Adrenal gland (tissue), 9 donors: ENCODE measurements at regions not wholly inside any gene's neighbourhood (a gene's known extent, or its start where the extent isn't known, plus 50 kb on each side); places are given as distances from the start of the nearest gene placed in this dataset.
"Not testable (repeated sequence)": the region's sequence is repeated elsewhere in the genome, so short reads cannot be mapped to it uniquely, and the experiment has no call there.

Experiments
- DNase-seq, 7 donors: peaks; one replicate each; pipeline ENCODE4 v3.0.0-alpha.2; 2019 to 2020
- H3K27ac ChIP-seq, 5 donors: fragments of 200-600 bp; sonication (generic) in 4 of 5; 1 replicate in 3 of 5; 2 replicates in 2 of 5; pipeline versions ENCODE4 v1.5.1 to v1.8.0; 2016 to 2020; ENCODE audit warnings: mild to moderate bottlenecking in 1 of 5
- H3K27me3 ChIP-seq: fragments of 200-600 bp; 2 replicates; pipeline ENCODE4 v1.8.0; 2021
- H3K36me3 ChIP-seq, 2 donors: fragments of 200-600 bp; replicated peaks in 1 of 2; 1 replicate in 1 of 2; 2 replicates in 1 of 2; pipeline versions ENCODE4 v1.5.1 to v1.8.0; 2018 to 2022
- H3K4me1 ChIP-seq, 2 donors: fragments of 200-600 bp; replicated peaks in 1 of 2; 1 replicate in 1 of 2; 2 replicates in 1 of 2; pipeline versions ENCODE4 v1.5.1 to v1.8.0; 2018 to 2021
- H3K4me3 ChIP-seq, 4 donors: fragments of 200-600 bp; sonication (generic) in 3 of 4; one replicate each; pipeline ENCODE4 v1.5.1; 2016 to 2018
- H3K9me3 ChIP-seq, 3 donors: fragments of 200-600 bp; sonication (generic) in 1 of 3; replicated peaks in 1 of 3; 1 replicate in 2 of 3; 2 replicates in 1 of 3; pipeline versions ENCODE4 v1.5.1 to v1.8.0; 2016 to 2021
- CTCF ChIP-seq, 6 experiments: fragments of 450-650 bp in 4 of 6; fragments of 200-600 bp in 2 of 6; sonication (generic) in 1 of 6; IDR thresholded peaks; 1 replicate in 5 of 6; 2 replicates in 1 of 6; pipeline versions ENCODE4 v1.5.1 to v1.8.0; 2016 to 2021; ENCODE audit warnings: antibody characterized with exemption in 6 of 6, mild to moderate bottlenecking in 2 of 6, moderate library complexity in 1 of 6
- POLR2A ChIP-seq, 2 donors: fragments of 450-650 bp; IDR thresholded peaks; one replicate each; pipeline ENCODE4 v1.6.1; 2017; ENCODE audit warnings: antibody characterized with exemption in 2 of 2, mild to moderate bottlenecking in 2 of 2, moderate library complexity in 1 of 2
- WGBS, 4 donors: extraction: QIAGEN DNeasy Blood & Tissue Kit in 2 of 4; methylation state at CpG; one replicate each; pipeline versions ENCODE4 v1.1.5 to v1.1.7; 2013 to 2017; 5-methylcytosine and 5-hydroxymethylcytosine counted together
- intact Hi-C, 2 donors: fragments of 100-400 bp; cut with DNase I; formaldehyde crosslinking; loops; one replicate each; pipeline versions ENCODE4 v1.14.1 to v1.15.0; 2022 to 2023
- donor health status: healthy with polysubstance abuse.
- donor health status: Bipolar disorder and iron deficiency.
- donor health status: DM: yes; HTN: yes; CAD: no.
- donor health status: DM: no; HTN: no; CAD: no.
- donor health status: DM: no; HTN: no; CAD: no.

- intact Hi-C loops: no loop called here
- 54 to 68% (median 56%) methylated on average over 4 of the region's 4 CpGs for WGBS, 4 donors
- TF ChIP-seq POLR2A (IDR thresholded peaks at IDR 0.05) (no peak), CTCF (IDR thresholded peaks at IDR 0.05) (no peak)
Observed at GRCh38 chr2:154952346-154952980, 254.0 kb downstream of the KCNJ3 start.

GRCh38 chr2:154947416-154947815, 248.9 kb downstream of the KCNJ3 start:
- H3K9me3 ChIP-seq, intact Hi-C loops, H3K27ac ChIP-seq, H3K27me3 ChIP-seq, H3K4me3 ChIP-seq, H3K4me1 ChIP-seq, DNase-seq, H3K36me3 ChIP-seq: not testable (repeated sequence)
- 81 to 88% (median 83%) methylated on average over 16 of the region's 16 CpGs for WGBS, 4 donors

More at GRCh38 chr2:154952346-154952980, 254.0 kb downstream of the KCNJ3 start:
- H3K4me1 ChIP-seq: no peaks in the 10 kb centered on the region
- no peaks in the 10 kb centered on the region for H3K36me3 ChIP-seq
- no peak overlapping the region for H3K4me3 ChIP-seq
- DNase-seq: no peak
- no peaks in the 10 kb centered on the region for H3K27me3 ChIP-seq
- no peak overlapping the region for H3K27ac ChIP-seq
- H3K9me3 ChIP-seq: no peaks in the 10 kb centered on the region

GRCh38 chr2:154945984-154946383, 247.5 kb downstream of the KCNJ3 start:
- H3K36me3 ChIP-seq: no peaks in the 10 kb centered on the region
- no peaks in the 10 kb centered on the region for H3K4me1 ChIP-seq
- H3K9me3 ChIP-seq: no peaks in the 10 kb centered on the region
- TF ChIP-seq CTCF (IDR thresholded peaks at IDR 0.05) (no peak), POLR2A (IDR thresholded peaks at IDR 0.05) (no peak)
- no peak overlapping the region for H3K4me3 ChIP-seq
- no peaks in the 10 kb centered on the region for H3K27me3 ChIP-seq
- 66 to 84% (median 81%) methylated on average over 1 of the region's 1 CpG for WGBS, 4 donors
- intact Hi-C loops: no loop called here
- H3K27ac ChIP-seq: no peak overlapping the region
- no peak for DNase-seq

- Histone ChIP-seq H3K36me3 (no peaks in the 10 kb centered on the region), H3K4me3 (no peak overlapping the region), H3K27ac (no peak overlapping the region), H3K9me3 (no peaks in the 10 kb centered on the region), H3K4me1 (no peaks in the 10 kb centered on the region), H3K27me3 (no peaks in the 10 kb centered on the region)
- TF ChIP-seq POLR2A (IDR thresholded peaks at IDR 0.05) (no peak), CTCF (IDR thresholded peaks at IDR 0.05) (no peak)
- intact Hi-C loops: no loop called here
- no peak for DNase-seq
Observed at GRCh38 chr2:154941379-154941778, 242.9 kb downstream of the KCNJ3 start.

- H3K27me3 ChIP-seq: no peaks in the 10 kb centered on the region
- no peaks in the 10 kb centered on the region for H3K36me3 ChIP-seq
- no peak overlapping the region for H3K27ac ChIP-seq
- no peaks in the 10 kb centered on the region for H3K4me1 ChIP-seq
- TF ChIP-seq POLR2A (IDR thresholded peaks at IDR 0.05) (no peak), CTCF (IDR thresholded peaks at IDR 0.05) (no peak)
- no peak for DNase-seq
- no peaks in the 10 kb centered on the region for H3K9me3 ChIP-seq
- WGBS, 4 donors: 79 to 88% (median 85%) methylated on average over 1 of the region's 1 CpG
- H3K4me3 ChIP-seq: no peak overlapping the region
- intact Hi-C loops: no loop called here
Observed at GRCh38 chr2:154934213-154934612, 235.7 kb downstream of the KCNJ3 start.
